ENCODE measurements at regions not wholly inside any gene's neighbourhood (a gene's known extent, or its start where the extent isn't known, plus 50 kb on each side); places are given as distances from the start of the nearest gene placed in this dataset.

- CTCF ChIA-PET (ENCODE audit: unreplicated experiment) = no interaction called here
- Histone ChIP-seq H3K79me2 (ENCODE audit: insufficient read depth, low read depth, low read length) (no peaks in the 10 kb centered on the region), H3K4me3 (ENCODE audit: low read depth, low read length, poor library complexity, severe bottlenecking) (no peak overlapping the region), H3K4me1 (ENCODE audit: insufficient read depth, low read length, poor library complexity, severe bottlenecking) (no peaks in the 10 kb centered on the region), H3K36me3 (ENCODE audit: insufficient read depth, low read length) (no peaks in the 10 kb centered on the region), H3K27ac (ENCODE audit: low read depth, low read length, poor library complexity, severe bottlenecking) (no peak overlapping the region), H3K9me2 (ENCODE audit: insufficient read depth, low read length) (no peaks in the 10 kb centered on the region), H3K4me2 (ENCODE audit: low read length) (no peak overlapping the region), H4K20me1 (ENCODE audit: insufficient read depth, low read length) (no peaks in the 10 kb centered on the region), H2AFZ (ENCODE audit: low read length) (no peak overlapping the region), H3K9me3 (ENCODE audit: low read length) (no peaks in the 10 kb centered on the region)
- no peak for DNase-seq (ENCODE audit: low spot score)
- no TSS peak for BruUV-seq (replicated peaks)
- no peak for TF ChIP-seq EZH2phosphoT487 (IDR thresholded peaks at IDR 0.05; ENCODE audit: borderline replicate concordance, low read depth, low read length)
- no peak for TF ChIP-seq CTCF (conservative IDR thresholded peaks at IDR 0.05; ENCODE audit: low read length)
- POLR2A ChIA-PET = interaction anchor here (1.2 kb wide), 1 partner anchor 15 kb away, joined by 3 read pairs; no protein-coding TSS in a partner anchor
- intact Hi-C loops (cut with micrococcal nuclease; ENCODE audit: unreplicated experiment) = no loop called here
These were observed 55.8 kb upstream of the TANC2 start for GRCh38 chr17:62910277-62910676.

- CTCF ChIA-PET (ENCODE audit: unreplicated experiment) = no interaction called here
These were observed 58.1 kb upstream of the TANC2 start for GRCh38 chr17:62907961-62908360.

More at GRCh38 chr17:62907961-62908360, 58.1 kb upstream of the TANC2 start:
- no peaks in the 10 kb centered on the region for H3K9me3 ChIP-seq (ENCODE audit: low read length)
- no TSS peak for BruUV-seq (replicated peaks)
- DNase-seq (ENCODE audit: low spot score) = no peak
- intact Hi-C loops (cut with micrococcal nuclease; ENCODE audit: unreplicated experiment) = no loop called here
- H3K36me3 ChIP-seq (ENCODE audit: insufficient read depth, low read length) = no peaks in the 10 kb centered on the region
- TF ChIP-seq CTCF (conservative IDR thresholded peaks at IDR 0.05; ENCODE audit: low read length) (no peak), EZH2phosphoT487 (IDR thresholded peaks at IDR 0.05; ENCODE audit: borderline replicate concordance, low read depth, low read length) (no peak)
- H3K79me2 ChIP-seq (ENCODE audit: insufficient read depth, low read depth, low read length) = no peaks in the 10 kb centered on the region
- H3K4me2 ChIP-seq (ENCODE audit: low read length) = no peak overlapping the region
- POLR2A ChIA-PET = no interaction called here
- no peaks in the 10 kb centered on the region for H3K4me1 ChIP-seq (ENCODE audit: insufficient read depth, low read length, poor library complexity, severe bottlenecking)
- H3K9me2 ChIP-seq (ENCODE audit: insufficient read depth, low read length) = no peaks in the 10 kb centered on the region
- H2AFZ ChIP-seq (ENCODE audit: low read length) = no peak overlapping the region
- no peak overlapping the region for H3K27ac ChIP-seq (ENCODE audit: low read depth, low read length, poor library complexity, severe bottlenecking)
- H4K20me1 ChIP-seq (ENCODE audit: insufficient read depth, low read length) = no peaks in the 10 kb centered on the region
- H3K4me3 ChIP-seq (ENCODE audit: low read depth, low read length, poor library complexity, severe bottlenecking) = no peak overlapping the region
